Upper lobe of right lung (tissue), 1 donor: ENCODE measurements at regions not wholly inside any gene's neighbourhood (a gene's known extent, or its start where the extent isn't known, plus 50 kb on each side); places are given as distances from the start of the nearest gene placed in this dataset.
A peak's percentile ranks its signal among the peaks of the same experiment; 100 is the strongest.

ENCODE experiments used
- ATAC-seq: fragments of 200-7000 bp; cut with Tn5 transposase; one replicate; pipeline ENCODE4 v1.9.1; 2020; ENCODE audit warnings: mild to moderate bottlenecking, moderate library complexity
- DNase-seq: peaks from one replicate; pipeline ENCODE4 v3.0.0-alpha.2; 2020
- H3K27ac ChIP-seq: fragments of 200-600 bp; one replicate; pipeline ENCODE4 v1.8.0; 2022
- H3K27me3 ChIP-seq: fragments of 200-600 bp; one replicate; pipeline ENCODE4 v1.8.0; 2022; ENCODE audit warnings: mild to moderate bottlenecking
- H3K36me3 ChIP-seq: fragments of 200-600 bp; one replicate; pipeline ENCODE4 v1.8.0; 2022
- H3K4me1 ChIP-seq: fragments of 200-600 bp; one replicate; pipeline ENCODE4 v1.8.0; 2022
- H3K4me3 ChIP-seq: fragments of 200-600 bp; one replicate; pipeline ENCODE4 v1.8.0; 2022; ENCODE audit warnings: mild to moderate bottlenecking
- H3K9me3 ChIP-seq: fragments of 200-600 bp; one replicate; pipeline ENCODE4 v1.8.0; 2022
- intact Hi-C: fragments of 100-400 bp; cut with DNase I; formaldehyde crosslinking; loops from one replicate; pipeline ENCODE4 v1.11.0; 2022
- TF ChIP-seq, protein P1 (sequence below): fragments of 200-600 bp; IDR thresholded peaks from one replicate; pipeline ENCODE4 v1.8.0; 2022; ENCODE audit warnings: antibody characterized with exemption
- donor health status: DM: no; HTN: yes; CAD: no; lungs with severe emphysema.

- no peaks in the 10 kb centered on the region for H3K36me3 ChIP-seq
- intact Hi-C loops: no loop called here
- peak; percentile 20 for ATAC-seq
- no peaks in the 10 kb centered on the region for H3K9me3 ChIP-seq
- TF ChIP-seq, protein P1, sequence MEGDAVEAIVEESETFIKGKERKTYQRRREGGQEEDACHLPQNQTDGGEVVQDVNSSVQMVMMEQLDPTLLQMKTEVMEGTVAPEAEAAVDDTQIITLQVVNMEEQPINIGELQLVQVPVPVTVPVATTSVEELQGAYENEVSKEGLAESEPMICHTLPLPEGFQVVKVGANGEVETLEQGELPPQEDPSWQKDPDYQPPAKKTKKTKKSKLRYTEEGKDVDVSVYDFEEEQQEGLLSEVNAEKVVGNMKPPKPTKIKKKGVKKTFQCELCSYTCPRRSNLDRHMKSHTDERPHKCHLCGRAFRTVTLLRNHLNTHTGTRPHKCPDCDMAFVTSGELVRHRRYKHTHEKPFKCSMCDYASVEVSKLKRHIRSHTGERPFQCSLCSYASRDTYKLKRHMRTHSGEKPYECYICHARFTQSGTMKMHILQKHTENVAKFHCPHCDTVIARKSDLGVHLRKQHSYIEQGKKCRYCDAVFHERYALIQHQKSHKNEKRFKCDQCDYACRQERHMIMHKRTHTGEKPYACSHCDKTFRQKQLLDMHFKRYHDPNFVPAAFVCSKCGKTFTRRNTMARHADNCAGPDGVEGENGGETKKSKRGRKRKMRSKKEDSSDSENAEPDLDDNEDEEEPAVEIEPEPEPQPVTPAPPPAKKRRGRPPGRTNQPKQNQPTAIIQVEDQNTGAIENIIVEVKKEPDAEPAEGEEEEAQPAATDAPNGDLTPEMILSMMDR: no peak
- no peaks in the 10 kb centered on the region for H3K4me1 ChIP-seq
- no peak overlapping the region for H3K27ac ChIP-seq
- H3K4me3 ChIP-seq: no peak overlapping the region
- DNase-seq: no peak
- no peaks in the 10 kb centered on the region for H3K27me3 ChIP-seq
These were observed 568.3 kb downstream of the CCDC171 start for GRCh38 chr9:16121168-16121567.

DNA sequence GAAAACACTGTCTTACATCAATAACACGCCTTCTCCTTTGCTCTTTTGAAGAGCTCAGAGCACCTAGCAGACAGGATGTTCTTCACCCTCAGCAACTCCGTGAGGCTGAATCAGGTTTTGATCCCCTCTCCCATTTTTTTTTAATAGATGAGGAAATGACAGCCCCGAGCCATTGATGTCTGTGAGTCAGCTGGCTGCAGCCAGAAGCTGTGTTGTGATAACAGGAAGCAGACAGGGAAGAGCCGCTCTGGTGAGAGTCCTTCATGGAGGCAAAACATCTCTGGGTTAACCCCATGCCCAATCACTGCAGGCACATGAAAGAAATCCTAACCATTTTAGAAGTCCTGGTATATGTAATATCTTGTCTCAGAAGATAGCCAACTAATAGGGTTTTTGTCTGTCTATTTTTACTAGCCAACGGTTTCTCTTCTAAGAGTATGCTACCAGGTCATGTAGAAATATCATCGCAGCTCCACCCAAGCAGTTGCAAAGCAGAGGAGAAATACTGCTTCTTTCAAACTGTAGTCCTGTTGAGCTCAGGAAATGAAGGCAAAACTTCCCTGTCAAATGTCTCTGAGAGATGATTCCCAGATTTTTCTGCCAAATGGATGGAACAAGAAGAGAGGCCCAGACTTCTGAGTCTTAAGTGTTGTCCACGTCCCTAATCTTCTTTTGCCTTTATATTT is 568.9 kb downstream of the CCDC171 start:
- no peak for ATAC-seq
- Histone ChIP-seq H3K9me3 (no peaks in the 10 kb centered on the region), H3K4me3 (no peak overlapping the region), H3K27ac (no peak overlapping the region), H3K4me1 (no peaks in the 10 kb centered on the region), H3K36me3 (no peaks in the 10 kb centered on the region), H3K27me3 (no peaks in the 10 kb centered on the region)
- TF ChIP-seq, protein P1: no peak
- intact Hi-C loops: no loop called here
- no peak for DNase-seq

- intact Hi-C loops: no loop called here
- Histone ChIP-seq H3K4me3 (no peak overlapping the region), H3K27me3 (no peaks in the 10 kb centered on the region), H3K9me3 (no peaks in the 10 kb centered on the region), H3K27ac (no peak overlapping the region), H3K36me3 (no peaks in the 10 kb centered on the region), H3K4me1 (no peaks in the 10 kb centered on the region)
- TF ChIP-seq, protein P1: no peak
- DNase-seq: no peak
- no peak for ATAC-seq
These were observed 572.8 kb downstream of the CCDC171 start for GRCh38 chr9:16125629-16126028.

DNA sequence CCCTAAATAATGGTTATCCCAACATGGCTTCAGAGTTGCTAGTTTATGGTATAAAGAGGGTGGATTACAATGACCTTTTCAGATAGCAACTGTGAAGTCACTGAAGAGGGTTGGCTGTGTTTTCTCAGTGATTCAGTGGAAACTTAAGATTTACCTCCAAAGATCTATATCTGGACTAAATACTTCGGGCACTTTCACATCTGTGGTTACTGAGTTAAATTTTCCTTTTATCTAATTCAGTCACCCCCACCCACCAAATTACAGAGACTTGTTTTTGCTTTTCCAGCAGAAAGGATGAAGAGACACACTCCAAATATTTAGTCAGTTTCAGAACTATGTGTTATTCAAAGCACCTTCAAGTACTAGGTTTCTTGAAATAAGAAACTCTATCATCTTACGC is 573.2 kb downstream of the CCDC171 start:
- H3K27ac ChIP-seq: no peak overlapping the region
- no peaks in the 10 kb centered on the region for H3K4me1 ChIP-seq
- H3K4me3 ChIP-seq: no peak overlapping the region
- ATAC-seq (no peak), DNase-seq (no peak)
- no peaks in the 10 kb centered on the region for H3K9me3 ChIP-seq
- TF ChIP-seq, protein P1: no peak
- no peaks in the 10 kb centered on the region for H3K36me3 ChIP-seq
- intact Hi-C loops: no loop called here
- no peaks in the 10 kb centered on the region for H3K27me3 ChIP-seq

DNA sequence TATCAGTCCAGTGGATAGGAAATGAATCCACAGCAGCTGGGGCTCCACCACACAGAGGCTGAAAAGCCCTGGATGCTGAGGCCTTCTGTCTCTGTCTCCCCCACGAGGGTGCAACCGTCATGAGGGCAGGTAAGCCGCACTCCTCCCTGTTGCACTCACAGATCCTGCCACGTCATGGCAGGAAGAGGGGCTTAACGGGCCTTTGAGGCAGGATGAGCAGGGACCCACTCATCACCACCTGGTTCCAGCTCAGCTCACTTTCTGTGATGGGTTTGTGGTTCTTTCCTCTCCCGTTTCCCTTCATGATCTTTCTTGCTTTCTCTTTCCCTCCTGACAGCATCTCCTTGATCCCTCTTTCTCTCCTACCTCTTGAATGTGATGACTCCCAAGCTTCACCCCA is 575.2 kb downstream of the CCDC171 start:
- no peaks in the 10 kb centered on the region for H3K9me3 ChIP-seq
- no peaks in the 10 kb centered on the region for H3K4me1 ChIP-seq
- no peaks in the 10 kb centered on the region for H3K36me3 ChIP-seq
- no peak overlapping the region for H3K4me3 ChIP-seq
- no peak for ATAC-seq
- TF ChIP-seq, protein P1: no peak
- no peak for DNase-seq
- no peak overlapping the region for H3K27ac ChIP-seq
- H3K27me3 ChIP-seq: no peaks in the 10 kb centered on the region
- intact Hi-C loops: no loop called here

GRCh38 chr9:16131264-16131663 is 578.4 kb downstream of the CCDC171 start:
- Histone ChIP-seq H3K4me1 (no peaks in the 10 kb centered on the region), H3K27ac (no peak overlapping the region), H3K4me3 (no peak overlapping the region), H3K36me3 (no peaks in the 10 kb centered on the region), H3K27me3 (no peaks in the 10 kb centered on the region), H3K9me3 (no peaks in the 10 kb centered on the region)
- DNase-seq: no peak
- intact Hi-C loops: no loop called here
- no peak for ATAC-seq
- TF ChIP-seq, protein P1: no peak
